ENCODE measurements at regions not wholly inside any gene's neighbourhood (a gene's known extent, or its start where the extent isn't known, plus 50 kb on each side); places are given as distances from the start of the nearest gene placed in this dataset.

GRCh38 chr4:131499141-131499873 is 1649.8 kb upstream of the PCDH10 start:
- H3K79me2 ChIP-seq (replicated peaks; ENCODE audit: insufficient read depth, low read length) = no peaks in the 10 kb centered on the region
- no peak overlapping the region for H3K9ac ChIP-seq (ENCODE audit: low read length)
- no peak overlapping the region for H3K4me3 ChIP-seq (ENCODE audit: low read length)
- H2AFZ ChIP-seq (ENCODE audit: low read depth, low read length) = no peak overlapping the region
- H3K9me3 ChIP-seq (ENCODE audit: low read length) = no peaks in the 10 kb centered on the region
- H3K36me3 ChIP-seq (ENCODE audit: insufficient read depth, low read length) = no peaks in the 10 kb centered on the region
- no peak for TF ChIP-seq CTCF (IDR thresholded peaks at IDR 0.05; ENCODE audit: poor library complexity, severe bottlenecking)
- TF ChIP-seq SMC3 (conservative IDR thresholded peaks at IDR 0.05; ENCODE audit: poor library complexity) = no peak
- no peak for TF ChIP-seq POLR2AphosphoS5 (IDR thresholded peaks at IDR 0.05)
- TF ChIP-seq EP300 (conservative IDR thresholded peaks at IDR 0.05; ENCODE audit: poor library complexity, severe bottlenecking) = no peak
- TF ChIP-seq REST (IDR thresholded peaks at IDR 0.05; ENCODE audit: borderline replicate concordance) = no peak
- TF ChIP-seq TAF1 (IDR thresholded peaks at IDR 0.05; ENCODE audit: low read depth) = no peak
- TF ChIP-seq EZH2 (IDR thresholded peaks at IDR 0.05; ENCODE audit: borderline replicate concordance, insufficient read depth, low read length, poor library complexity, severe bottlenecking) = no peak
- TF ChIP-seq MXI1 (conservative IDR thresholded peaks at IDR 0.05; ENCODE audit: poor library complexity, severe bottlenecking) = no peak
- no peak for TF ChIP-seq RAD21 (conservative IDR thresholded peaks at IDR 0.05)
- no peaks in the 10 kb centered on the region for H3K9me2 ChIP-seq (ENCODE audit: insufficient read depth, low read length)
- no peak overlapping the region for H3K27ac ChIP-seq (ENCODE audit: low read length)
- no peaks in the 10 kb centered on the region for H3K27me3 ChIP-seq (ENCODE audit: insufficient read depth, low read depth, low read length)
- no peaks in the 10 kb centered on the region for H3F3A ChIP-seq (ENCODE audit: insufficient read depth, low read length, poor library complexity, severe bottlenecking)
- no peak overlapping the region for H3K4me2 ChIP-seq (ENCODE audit: low read length)
- no peaks in the 10 kb centered on the region for H4K20me1 ChIP-seq (ENCODE audit: insufficient read depth)

- H3K4me2 ChIP-seq (ENCODE audit: low read length) = no peak overlapping the region
- no peaks in the 10 kb centered on the region for H3K79me2 ChIP-seq (replicated peaks; ENCODE audit: insufficient read depth, low read length)
- no peaks in the 10 kb centered on the region for H3K36me3 ChIP-seq (ENCODE audit: insufficient read depth, low read length)
- no peak overlapping the region for H2AFZ ChIP-seq (ENCODE audit: low read depth, low read length)
- H3K9me3 ChIP-seq (ENCODE audit: low read length) = no peaks in the 10 kb centered on the region
- H4K20me1 ChIP-seq (ENCODE audit: insufficient read depth) = no peaks in the 10 kb centered on the region
- no peaks in the 10 kb centered on the region for H3K9me2 ChIP-seq (ENCODE audit: insufficient read depth, low read length)
- H3K27me3 ChIP-seq (ENCODE audit: insufficient read depth, low read depth, low read length) = no peaks in the 10 kb centered on the region
- no peak overlapping the region for H3K4me3 ChIP-seq (ENCODE audit: low read length)
- H3F3A ChIP-seq (ENCODE audit: insufficient read depth, low read length, poor library complexity, severe bottlenecking) = no peaks in the 10 kb centered on the region
- no peak overlapping the region for H3K27ac ChIP-seq (ENCODE audit: low read length)
- no peak overlapping the region for H3K9ac ChIP-seq (ENCODE audit: low read length)
- TF ChIP-seq EZH2 (IDR thresholded peaks at IDR 0.05; ENCODE audit: borderline replicate concordance, insufficient read depth, low read length, poor library complexity, severe bottlenecking) (no peak), TAF1 (IDR thresholded peaks at IDR 0.05; ENCODE audit: low read depth) (no peak), CTCF (IDR thresholded peaks at IDR 0.05; ENCODE audit: poor library complexity, severe bottlenecking) (no peak), SMC3 (conservative IDR thresholded peaks at IDR 0.05; ENCODE audit: poor library complexity) (no peak), REST (IDR thresholded peaks at IDR 0.05; ENCODE audit: borderline replicate concordance) (no peak)
Observed at GRCh38 chr4:131509521-131509920, 1639.6 kb upstream of the PCDH10 start.

Data from neural cell (in vitro differentiated cells).